Chondrocyte (in vitro differentiated cells): ENCODE measurements at regions not wholly inside any gene's neighbourhood (a gene's known extent, or its start where the extent isn't known, plus 50 kb on each side); places are given as distances from the start of the nearest gene placed in this dataset.
A peak's percentile ranks its signal among the peaks of the same experiment; 100 is the strongest.

Experiments
- DNase-seq: peaks from one replicate; pipeline ENCODE4 v3.0.0; 2021; ENCODE audit warnings: mixed read lengths, low spot score
- H3K27ac Mint-ChIP-seq: one replicate; pipeline ENCODE4 v1.8.0; 2021; ENCODE audit warnings: mild to moderate bottlenecking, moderate library complexity, mixed read lengths; ENCODE audit not compliant: unreplicated experiment
- H3K27me3 Mint-ChIP-seq: 2 replicates; pipeline ENCODE4 v1.8.0; 2021; ENCODE audit warnings: low read depth, mixed read lengths
- H3K36me3 Mint-ChIP-seq: 2 replicates; pipeline ENCODE4 v1.8.0; 2021; ENCODE audit warnings: low read depth, mixed read lengths
- H3K4me1 Mint-ChIP-seq: 2 replicates; pipeline ENCODE4 v1.8.0; 2021; ENCODE audit warnings: low read depth, mild to moderate bottlenecking, mixed read lengths
- H3K4me3 Mint-ChIP-seq: one replicate; pipeline ENCODE4 v1.8.0; 2021; ENCODE audit warnings: mild to moderate bottlenecking, moderate library complexity, mixed read lengths; ENCODE audit not compliant: unreplicated experiment
- H3K9me3 Mint-ChIP-seq: 2 replicates; pipeline ENCODE4 v1.8.0; 2021; ENCODE audit warnings: low read depth, mixed read lengths
- CTCF ChIP-seq: fragments of 200-600 bp; sonication (generic); IDR thresholded peaks from 2 replicates; pipeline ENCODE4 v1.5.0; 2021; ENCODE audit warnings: antibody characterized with exemption, mild to moderate bottlenecking, moderate library complexity

- H3K36me3 Mint-ChIP-seq = no peaks in the 10 kb centered on the region
- H3K27me3 Mint-ChIP-seq = peaks cover 14% of the 10 kb centered on the region
- H3K4me1 Mint-ChIP-seq = no peaks in the 10 kb centered on the region
- H3K27ac Mint-ChIP-seq = no peak overlapping the region
- DNase-seq = no peak
- no peak for TF ChIP-seq CTCF
- peaks cover 2% of the 10 kb centered on the region for H3K9me3 Mint-ChIP-seq
- H3K4me3 Mint-ChIP-seq = no peak overlapping the region
Measured at GRCh38 chr4:145248971-145249370, 68.6 kb upstream of the OTUD4 start.

GRCh38 chr4:145248502-145248901 is 68.1 kb upstream of the OTUD4 start:
- Mint-ChIP-seq H3K4me1 (no peaks in the 10 kb centered on the region), H3K27me3 (peaks cover 14% of the 10 kb centered on the region), H3K4me3 (no peak overlapping the region), H3K36me3 (no peaks in the 10 kb centered on the region), H3K9me3 (peaks cover 2% of the 10 kb centered on the region), H3K27ac (no peak overlapping the region)
- DNase-seq = no peak
- no peak for TF ChIP-seq CTCF

GRCh38 chr4:145234091-145234706 is 53.8 kb upstream of the OTUD4 start:
- no peaks in the 10 kb centered on the region for H3K27me3 Mint-ChIP-seq

GRCh38 chr4:145231906-145232700 is 51.7 kb upstream of the OTUD4 start:
- Mint-ChIP-seq H3K4me3 (no peak overlapping the region), H3K27ac (no peak overlapping the region), H3K9me3 (peaks cover 2% of the 10 kb centered on the region), H3K4me1 (peaks cover 13% of the 10 kb centered on the region), H3K27me3 (peaks cover 3% of the 10 kb centered on the region), H3K36me3 (peaks cover 2% of the 10 kb centered on the region)
- DNase-seq = no peak
- TF ChIP-seq CTCF = no peak

More at GRCh38 chr4:145234091-145234706, 53.8 kb upstream of the OTUD4 start:
- peaks cover 4% of the 10 kb centered on the region for H3K9me3 Mint-ChIP-seq
- no peak for DNase-seq
- H3K4me3 Mint-ChIP-seq = no peak overlapping the region
- H3K27ac Mint-ChIP-seq = no peak overlapping the region
- peak; percentile 93 for TF ChIP-seq CTCF
- peaks cover 13% of the 10 kb centered on the region for H3K4me1 Mint-ChIP-seq
- no peaks in the 10 kb centered on the region for H3K36me3 Mint-ChIP-seq

GRCh38 chr4:145230726-145231125 is 50.3 kb upstream of the OTUD4 start:
- TF ChIP-seq CTCF = no peak
- H3K4me1 Mint-ChIP-seq = peaks cover 13% of the 10 kb centered on the region

More at GRCh38 chr4:145230726-145231125, 50.3 kb upstream of the OTUD4 start:
- H3K9me3 Mint-ChIP-seq = peaks cover 2% of the 10 kb centered on the region
- peaks cover 3% of the 10 kb centered on the region for H3K27me3 Mint-ChIP-seq
- no peak overlapping the region for H3K27ac Mint-ChIP-seq
- H3K36me3 Mint-ChIP-seq = peaks cover 2% of the 10 kb centered on the region
- DNase-seq = no peak
- no peak overlapping the region for H3K4me3 Mint-ChIP-seq
